GM12874 (cell line): ENCODE measurements at regions not wholly inside any gene's neighbourhood (a gene's known extent, or its start where the extent isn't known, plus 50 kb on each side); places are given as distances from the start of the nearest gene placed in this dataset.

Experiments
- CTCF ChIP-seq: IDR thresholded peaks from 2 replicates; pipeline ENCODE4 v1.5.1; 2011; ENCODE audit warnings: low read depth, mild to moderate bottlenecking, control low read depth, low read length, moderate library complexity; ENCODE audit not compliant: insufficient read depth

- TF ChIP-seq CTCF, result no peak
Measured at GRCh38 chr4:96775501-96775900, 935.6 kb downstream of the PDHA2 start.

GRCh38 chr4:96776920-96777527 is 937.1 kb downstream of the PDHA2 start:
- TF ChIP-seq CTCF, result no peak

- TF ChIP-seq CTCF, result no peak
Measured at GRCh38 chr4:96784336-96784735, 944.4 kb downstream of the PDHA2 start.

- no peak for TF ChIP-seq CTCF
Measured at GRCh38 chr4:96786306-96786705, 946.4 kb downstream of the PDHA2 start.

- TF ChIP-seq CTCF, result no peak
Measured at GRCh38 chr4:96787766-96788165, 947.9 kb downstream of the PDHA2 start.

- TF ChIP-seq CTCF, result no peak
Measured at GRCh38 chr4:96809563-96809962, 969.7 kb downstream of the PDHA2 start.

- TF ChIP-seq CTCF, result no peak
Measured at GRCh38 chr4:96827086-96827485, 987.2 kb downstream of the PDHA2 start.
